Uterus (tissue), 2 donors: ENCODE measurements at regions not wholly inside any gene's neighbourhood (a gene's known extent, or its start where the extent isn't known, plus 50 kb on each side); places are given as distances from the start of the nearest gene placed in this dataset.

Source experiments
- POLR2A ChIP-seq, 2 donors: fragments of 450-650 bp; IDR thresholded peaks; one replicate each; pipeline ENCODE4 v1.6.1; 2016; ENCODE audit warnings: antibody characterized with exemption in 2 of 2, mild to moderate bottlenecking in 1 of 2, moderate library complexity in 1 of 2
- TF ChIP-seq, protein P1 (sequence below), 4 experiments: fragments of 200-600 bp in 2 of 4; fragments of 450-650 bp in 2 of 4; sonication (generic) in 2 of 4; IDR thresholded peaks; one replicate each; pipeline ENCODE4 v1.5.1; 2016 to 2019; ENCODE audit warnings: antibody characterized with exemption in 4 of 4, mild to moderate bottlenecking in 2 of 4, moderate library complexity in 1 of 4

DNA sequence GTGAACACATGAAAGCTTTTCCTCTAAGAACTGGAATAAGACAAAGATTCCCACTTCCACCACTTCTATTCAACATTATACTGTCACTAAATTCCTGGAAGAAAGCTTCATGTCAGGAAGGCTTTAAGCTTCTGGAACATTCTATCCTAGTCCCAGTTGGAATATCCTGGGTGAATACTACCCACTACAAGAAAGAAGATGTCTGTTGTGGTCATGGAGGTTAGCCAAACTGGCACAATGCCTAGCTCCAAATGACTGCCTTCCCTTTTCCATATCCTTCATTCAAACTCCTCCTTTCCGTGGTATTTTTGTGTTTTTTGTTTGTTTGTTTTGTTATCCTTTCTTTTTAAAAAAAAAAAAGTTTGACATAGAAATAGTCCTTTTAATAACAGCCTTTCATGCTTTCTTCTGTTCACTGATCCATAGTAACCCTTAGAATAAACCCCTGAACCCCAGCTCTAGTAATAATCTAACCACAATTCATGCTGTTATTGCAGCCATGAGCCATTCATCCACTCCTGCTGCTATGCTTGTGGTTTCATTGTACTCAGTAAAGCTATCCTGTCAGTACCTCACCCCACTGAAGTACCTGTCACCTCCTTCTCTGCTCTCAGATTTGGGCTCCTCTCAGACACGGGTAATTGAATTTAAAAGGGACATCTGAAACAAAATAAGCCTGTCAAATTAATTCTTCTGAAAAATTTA, 447.5 kb downstream of the IGSF11 start:
- TF ChIP-seq POLR2A (IDR thresholded peaks at IDR 0.05): no peak
- TF ChIP-seq, protein P1, sequence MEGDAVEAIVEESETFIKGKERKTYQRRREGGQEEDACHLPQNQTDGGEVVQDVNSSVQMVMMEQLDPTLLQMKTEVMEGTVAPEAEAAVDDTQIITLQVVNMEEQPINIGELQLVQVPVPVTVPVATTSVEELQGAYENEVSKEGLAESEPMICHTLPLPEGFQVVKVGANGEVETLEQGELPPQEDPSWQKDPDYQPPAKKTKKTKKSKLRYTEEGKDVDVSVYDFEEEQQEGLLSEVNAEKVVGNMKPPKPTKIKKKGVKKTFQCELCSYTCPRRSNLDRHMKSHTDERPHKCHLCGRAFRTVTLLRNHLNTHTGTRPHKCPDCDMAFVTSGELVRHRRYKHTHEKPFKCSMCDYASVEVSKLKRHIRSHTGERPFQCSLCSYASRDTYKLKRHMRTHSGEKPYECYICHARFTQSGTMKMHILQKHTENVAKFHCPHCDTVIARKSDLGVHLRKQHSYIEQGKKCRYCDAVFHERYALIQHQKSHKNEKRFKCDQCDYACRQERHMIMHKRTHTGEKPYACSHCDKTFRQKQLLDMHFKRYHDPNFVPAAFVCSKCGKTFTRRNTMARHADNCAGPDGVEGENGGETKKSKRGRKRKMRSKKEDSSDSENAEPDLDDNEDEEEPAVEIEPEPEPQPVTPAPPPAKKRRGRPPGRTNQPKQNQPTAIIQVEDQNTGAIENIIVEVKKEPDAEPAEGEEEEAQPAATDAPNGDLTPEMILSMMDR (IDR thresholded peaks at IDR 0.05): no peak
